GM19468 (cell line): ENCODE measurements at regions not wholly inside any gene's neighbourhood (a gene's known extent, or its start where the extent isn't known, plus 50 kb on each side); places are given as distances from the start of the nearest gene placed in this dataset.

ENCODE experiments used
- ATAC-seq: cut with Tn5 transposase; IDR thresholded peaks from one replicate; pipeline ENCODE4 v1.9.1; 2021; ENCODE audit warnings: mild to moderate bottlenecking, moderate library complexity, moderate number of reproducible peaks; ENCODE audit not compliant: unreplicated experiment; ENCODE audit errors: extremely low read depth

GRCh38 chr2:19046986-19047780, 311.2 kb downstream of the OSR1 start:
- peak; percentile 82 for ATAC-seq

- ATAC-seq: no peak
Measured at GRCh38 chr2:19045151-19045550, 313.3 kb downstream of the OSR1 start.

- no peak for ATAC-seq
Measured at GRCh38 chr2:19043893-19044292, 314.5 kb downstream of the OSR1 start.

- ATAC-seq: no peak
Measured at GRCh38 chr2:19041434-19042041, 316.9 kb downstream of the OSR1 start.

- no peak for ATAC-seq
Measured at GRCh38 chr2:19038071-19039015, 320.1 kb downstream of the OSR1 start.

- no peak for ATAC-seq
Measured at GRCh38 chr2:19036091-19036490, 322.3 kb downstream of the OSR1 start.

- ATAC-seq: no peak
Measured at GRCh38 chr2:19035238-19035637, 323.2 kb downstream of the OSR1 start.

GRCh38 chr2:19033240-19033639, 325.2 kb downstream of the OSR1 start:
- ATAC-seq: no peak

GRCh38 chr2:19031642-19032041, 326.8 kb downstream of the OSR1 start:
- ATAC-seq: no peak

GRCh38 chr2:19029655-19030054, 328.8 kb downstream of the OSR1 start:
- no peak for ATAC-seq

GRCh38 chr2:19028587-19029375, 329.6 kb downstream of the OSR1 start:
- no peak for ATAC-seq

- ATAC-seq: no peak
Measured at GRCh38 chr2:19027626-19028025, 330.8 kb downstream of the OSR1 start.

- no peak for ATAC-seq
Measured at GRCh38 chr2:19026261-19026660, 332.2 kb downstream of the OSR1 start.

GRCh38 chr2:19022334-19022733, 336.1 kb downstream of the OSR1 start:
- ATAC-seq: no peak

- no peak for ATAC-seq
Measured at GRCh38 chr2:19021721-19022120, 336.7 kb downstream of the OSR1 start.

GRCh38 chr2:19021100-19021476, 337.3 kb downstream of the OSR1 start:
- ATAC-seq: no peak

- no peak for ATAC-seq
Measured at GRCh38 chr2:19020144-19021099, 338.0 kb downstream of the OSR1 start.

GRCh38 chr2:19009510-19009909, 348.9 kb downstream of the OSR1 start:
- no peak for ATAC-seq

GRCh38 chr2:19003554-19003953, 354.9 kb downstream of the OSR1 start:
- no peak for ATAC-seq
